Lower leg skin (tissue), 3 donors: ENCODE measurements at regions not wholly inside any gene's neighbourhood (a gene's known extent, or its start where the extent isn't known, plus 50 kb on each side); places are given as distances from the start of the nearest gene placed in this dataset.

Source experiments
- CTCF ChIP-seq, 3 donors: fragments of 450-650 bp; IDR thresholded peaks; one replicate each; pipeline ENCODE4 v1.5.1; 2016; ENCODE audit warnings: antibody characterized with exemption in 3 of 3, mild to moderate bottlenecking in 3 of 3, moderate library complexity in 2 of 3
- POLR2A ChIP-seq, 2 donors: fragments of 450-650 bp; IDR thresholded peaks; one replicate each; pipeline ENCODE4 v1.6.1; 2016 to 2017; ENCODE audit warnings: antibody characterized with exemption in 2 of 2, mild to moderate bottlenecking in 1 of 2, moderate library complexity in 1 of 2

DNA sequence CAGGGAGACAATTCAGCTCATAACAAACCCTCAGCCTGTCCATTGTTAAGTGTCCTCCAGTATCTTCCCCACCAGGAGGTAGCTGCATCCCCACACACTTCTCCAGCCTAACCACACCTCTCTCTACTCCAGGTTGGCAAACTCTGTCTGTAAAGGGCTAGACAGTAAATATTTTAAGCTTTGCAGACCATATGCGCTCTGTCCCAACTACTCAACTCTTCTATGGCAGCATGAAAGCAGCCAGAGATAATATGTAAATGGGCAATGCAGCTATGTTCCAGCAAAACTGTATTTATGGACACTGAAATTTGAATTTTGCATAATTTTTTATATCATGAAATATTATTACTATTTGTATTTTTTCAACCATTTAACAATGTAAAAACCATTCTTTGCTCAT is 230.4 kb upstream of the STT3B start:
- TF ChIP-seq CTCF (IDR thresholded peaks at IDR 0.05) (no peak), POLR2A (IDR thresholded peaks at IDR 0.05) (no peak)
